ENCODE measurements at regions not wholly inside any gene's neighbourhood (a gene's known extent, or its start where the extent isn't known, plus 50 kb on each side); places are given as distances from the start of the nearest gene placed in this dataset.

GRCh38 chr5:7251132-7251531 lies 144.8 kb upstream of the ADCY2 start:
- TF ChIP-seq CTCF (IDR thresholded peaks at IDR 0.05) = no peak
- no peak for TF ChIP-seq POLR2A (IDR thresholded peaks at IDR 0.05)
